SK-N-SH (cell line): ENCODE measurements at regions not wholly inside any gene's neighbourhood (a gene's known extent, or its start where the extent isn't known, plus 50 kb on each side); places are given as distances from the start of the nearest gene placed in this dataset.

Experiments used
- CTCF ChIA-PET: fragments of 300-600, 350-600 bp; formaldehyde crosslinking; extraction: SDS; loops from one replicate; lab custom pipeline; 2021; lab: Yijun Ruan, JAX
- POLR2A ChIA-PET: fragments of 350-600 bp; sonication (Branson Sonifier 250); formaldehyde crosslinking; extraction: SDS; loops from one replicate; lab custom pipeline; 2020; ENCODE audit warnings: antibody characterized with exemption, inconsistent platforms; lab: Yijun Ruan, JAX
- DNase-seq: peaks from one replicate; pipeline ENCODE4 v3.0.0; 2012
- H2AFZ ChIP-seq: fragments of 200-600 bp; sonication (generic); 2 replicates; pipeline ENCODE4 v1.8.1; 2016; ENCODE audit warnings: antibody characterized with exemption, mild to moderate bottlenecking, low read depth
- H3F3A ChIP-seq: fragments of 200-600 bp; sonication (generic); replicated peaks from 2 replicates; pipeline ENCODE3; 2016; ENCODE audit warnings: antibody characterized with exemption, mild to moderate bottlenecking; ENCODE audit not compliant: insufficient read depth
- H3K27ac ChIP-seq, 2 experiments: fragments of 200-500 bp in 1 of 2; fragments of 200-600 bp in 1 of 2; sonication (Bioruptor generic) in 1 of 2; sonication (generic), shearing (Covaris generic) in 1 of 2; 2 replicates each; pipeline versions ENCODE4 v1.5.1 to v1.6.1; 2014 to 2016; ENCODE audit warnings: low read depth in 2 of 2, inconsistent platforms in 1 of 2, low read length in 1 of 2, mild to moderate bottlenecking in 1 of 2, mixed read lengths in 1 of 2
- H3K27me3 ChIP-seq: fragments of 200-600 bp; sonication (generic), shearing (Covaris generic); 2 replicates; pipeline ENCODE4 v1.6.1; 2016; ENCODE audit warnings: mixed run types; ENCODE audit not compliant: insufficient read depth
- H3K36me3 ChIP-seq, 2 experiments: fragments of 200-500 bp in 1 of 2; fragments of 200-600 bp in 1 of 2; sonication (Bioruptor generic) in 1 of 2; sonication (generic) in 1 of 2; replicated peaks in 1 of 2; 2 replicates each; pipeline versions ENCODE3 to v1.5.1; 2014 to 2016; ENCODE audit warnings: low read length in 1 of 2, mild to moderate bottlenecking in 1 of 2; ENCODE audit not compliant: insufficient read depth in 2 of 2, control insufficient read depth in 1 of 2
- H3K4me1 ChIP-seq, 2 experiments: fragments of 200-500 bp in 1 of 2; fragments of 200-600 bp in 1 of 2; sonication (Bioruptor generic) in 1 of 2; sonication (generic), shearing (Covaris generic) in 1 of 2; 2 replicates each; pipeline versions ENCODE4 v1.5.1 to v1.6.1; 2014 to 2016; ENCODE audit warnings: low read depth in 1 of 2, low read length in 1 of 2, mixed run types in 1 of 2; ENCODE audit not compliant: insufficient read depth in 2 of 2, control insufficient read depth in 1 of 2
- H3K4me2 ChIP-seq: fragments of 200-600 bp; sonication (generic), shearing (Covaris generic); 2 replicates; pipeline ENCODE4 v1.6.1; 2017; ENCODE audit warnings: mixed run types
- H3K4me3 ChIP-seq, 2 experiments: fragments of 200-500 bp in 1 of 2; fragments of 200-600 bp in 1 of 2; sonication (Bioruptor generic) in 1 of 2; sonication (generic), shearing (Covaris generic) in 1 of 2; 2 replicates each; pipeline versions ENCODE4 v1.5.1 to v1.8.1; 2014 to 2016; ENCODE audit warnings: low read depth in 2 of 2, inconsistent platforms in 1 of 2, low read length in 1 of 2, mild to moderate bottlenecking in 1 of 2, mixed read lengths in 1 of 2, moderate library complexity in 1 of 2
- H3K79me2 ChIP-seq: fragments of 200-600 bp; sonication (generic); 2 replicates; pipeline ENCODE4 v1.8.1; 2017; ENCODE audit warnings: mild to moderate bottlenecking; ENCODE audit not compliant: insufficient read depth
- H3K9ac ChIP-seq: fragments of 200-600 bp; sonication (generic); 2 replicates; pipeline ENCODE4 v1.6.1; 2017; ENCODE audit warnings: mixed run types
- H3K9me2 ChIP-seq: fragments of 200-600 bp; sonication (generic); 2 replicates; pipeline ENCODE4 v1.6.1; 2017; ENCODE audit warnings: mixed run types
- H3K9me3 ChIP-seq: fragments of 200-600 bp; sonication (generic); 2 replicates; pipeline ENCODE4 v1.6.1; 2017; ENCODE audit warnings: mixed run types, mild to moderate bottlenecking, moderate library complexity
- H4K20me1 ChIP-seq: fragments of 200-600 bp; sonication (generic); 2 replicates; pipeline ENCODE4 v1.6.1; 2017; ENCODE audit warnings: mild to moderate bottlenecking, mixed run types; ENCODE audit not compliant: insufficient read depth
- CHD2 ChIP-seq: fragments of 150-350 bp; IDR thresholded peaks from 2 replicates; pipeline ENCODE4 v1.6.1; 2018; ENCODE audit warnings: low read length; ENCODE audit not compliant: partially characterized antibody
- ELF1 ChIP-seq: IDR thresholded peaks from 2 replicates; pipeline ENCODE4 v1.4.0; 2012
- EP300 ChIP-seq, 2 experiments: IDR thresholded peaks; 2 replicates each; pipeline versions ENCODE4 v1.4.0 to v1.6.1; 2012; ENCODE audit warnings: borderline replicate concordance in 1 of 2, low read depth in 1 of 2, low read length in 1 of 2
- GABPA ChIP-seq: IDR thresholded peaks from 2 replicates; pipeline ENCODE4 v1.4.0; 2012; ENCODE audit warnings: low read depth, mild to moderate bottlenecking
- GATA2 ChIP-seq: sonication (generic); formaldehyde crosslinking; IDR thresholded peaks from 2 replicates; pipeline ENCODE4 v1.5.0; 2020; ENCODE audit warnings: mild to moderate bottlenecking, missing genetic modification reagents
- MEF2A ChIP-seq: IDR thresholded peaks from 2 replicates; pipeline ENCODE4 v1.4.0; 2012; ENCODE audit warnings: low read depth, borderline replicate concordance
- MXI1 ChIP-seq: IDR thresholded peaks from 2 replicates; pipeline ENCODE4 v1.6.1; 2012; ENCODE audit warnings: mild to moderate bottlenecking, low read depth, low read length, improper control_type of control experiment
- NFIC ChIP-seq: IDR thresholded peaks from 2 replicates; pipeline ENCODE4 v1.4.0; 2012; ENCODE audit warnings: borderline replicate concordance
- POLR2AphosphoS5 ChIP-seq: IDR thresholded peaks from 2 replicates; pipeline ENCODE4 v1.6.1; 2012; ENCODE audit warnings: low read depth, low read length
- RCOR1 ChIP-seq: fragments of 150-350 bp; IDR thresholded peaks from 2 replicates; pipeline ENCODE4 v1.6.1; 2017; ENCODE audit warnings: antibody characterized with exemption, low read length
- RXRA ChIP-seq: IDR thresholded peaks from 2 replicates; pipeline ENCODE4 v1.4.0; 2012; ENCODE audit warnings: low read depth, mild to moderate bottlenecking, borderline replicate concordance
- SMC3 ChIP-seq: IDR thresholded peaks from 2 replicates; pipeline ENCODE4 v1.6.1; 2012; ENCODE audit warnings: low read depth, low read length, improper control_type of control experiment
- WGBS: methylation state at CpG from one replicate; pipeline ENCODE4 v1.1.6; 2017; ENCODE audit warnings: low lambda C conversion rate; 5-methylcytosine and 5-hydroxymethylcytosine counted together
- TF ChIP-seq, protein P1 (sequence below): IDR thresholded peaks from 2 replicates; pipeline ENCODE4; 2012
- TF ChIP-seq, protein P2 (sequence below): fragments of 200-600 bp; sonication (generic); IDR thresholded peaks from 2 replicates; pipeline ENCODE4 v1.6.1; 2017; ENCODE audit warnings: antibody characterized with exemption, mild to moderate bottlenecking, moderate library complexity
- TF ChIP-seq, protein P3 (sequence below): fragments of 150-350 bp; IDR thresholded peaks from 2 replicates; pipeline ENCODE4 v1.6.1; 2016; ENCODE audit warnings: mild to moderate bottlenecking, low read depth, low read length

DNA sequence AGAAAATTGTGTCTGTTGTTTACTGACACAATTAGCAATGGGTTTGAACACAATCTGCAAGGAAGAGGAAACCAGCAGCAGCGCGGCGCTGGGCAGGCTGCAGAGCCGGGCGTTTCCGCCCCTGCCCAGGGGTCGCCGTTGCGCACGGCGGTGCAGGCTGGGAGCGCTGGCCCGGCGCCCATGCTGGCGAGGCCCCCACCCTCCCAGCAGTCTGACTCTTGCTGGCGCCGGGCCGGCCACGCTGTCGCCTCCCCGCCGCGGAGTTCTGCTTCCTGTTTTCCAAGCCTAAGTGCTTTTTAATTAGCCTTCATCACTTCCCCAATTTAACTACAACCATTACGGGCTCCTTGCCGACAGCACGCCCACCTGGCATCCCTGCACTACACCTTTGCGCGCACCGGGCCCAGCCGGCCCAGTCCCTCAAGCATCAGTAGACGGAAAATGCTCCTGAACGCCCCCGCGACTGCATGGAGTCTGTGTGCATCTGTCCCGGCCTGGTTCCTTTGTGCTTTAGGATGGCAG, 212.1 kb downstream of the GXYLT1 start:
- no peak overlapping the region for H3K9ac ChIP-seq
- H3K4me3 ChIP-seq, result peak overlapping the region; percentile 40 to 60
- peaks cover 0 to 2% of the 10 kb centered on the region in 2 experiments; a peak in 3 of 4 replicates for H3K4me1 ChIP-seq
- no peaks in the 10 kb centered on the region for H3K9me2 ChIP-seq
- POLR2A ChIA-PET, result interaction anchor here (1.2 kb wide), 1 partner anchor 13 kb away, joined by 3 read pairs; no protein-coding TSS in a partner anchor
- no peaks in the 10 kb centered on the region for H3K27me3 ChIP-seq
- 41% methylated on average over 34 of the region's 35 CpGs for WGBS
- peak overlapping the region in 1 of 2 experiments; percentile 85; a peak in 2 of 4 replicates for H3K27ac ChIP-seq
- H3K36me3 ChIP-seq, result no peaks in the 10 kb centered on the region
- TF ChIP-seq SMC3 (no peak), EP300 (IDR thresholded peaks at IDR 0.05; ENCODE audit: borderline replicate concordance in 1 of 2, low read depth in 1 of 2, low read length in 1 of 2) (no peak), MXI1 (peak; percentile 19; the same call in 1 of the 2 replicates), RCOR1 (peak; percentile 43; the same call in 1 of the 2 replicates), GABPA (no peak), NFIC (peak; percentile 41)
- TF ChIP-seq, protein P1, sequence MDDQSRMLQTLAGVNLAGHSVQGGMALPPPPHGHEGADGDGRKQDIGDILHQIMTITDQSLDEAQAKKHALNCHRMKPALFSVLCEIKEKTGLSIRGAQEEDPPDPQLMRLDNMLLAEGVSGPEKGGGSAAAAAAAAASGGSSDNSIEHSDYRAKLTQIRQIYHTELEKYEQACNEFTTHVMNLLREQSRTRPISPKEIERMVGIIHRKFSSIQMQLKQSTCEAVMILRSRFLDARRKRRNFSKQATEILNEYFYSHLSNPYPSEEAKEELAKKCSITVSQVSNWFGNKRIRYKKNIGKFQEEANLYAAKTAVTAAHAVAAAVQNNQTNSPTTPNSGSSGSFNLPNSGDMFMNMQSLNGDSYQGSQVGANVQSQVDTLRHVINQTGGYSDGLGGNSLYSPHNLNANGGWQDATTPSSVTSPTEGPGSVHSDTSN, result no peak
- no peaks in the 10 kb centered on the region for H3F3A ChIP-seq
- H4K20me1 ChIP-seq, result no peaks in the 10 kb centered on the region
- peak overlapping the region; percentile 74 for H3K4me2 ChIP-seq
- H3K79me2 ChIP-seq, result no peaks in the 10 kb centered on the region
- CTCF ChIA-PET, result interaction anchor here (0.7 to 2.2 kb wide), 3 partner anchors 92 to 981 kb away, joined by 3 to 8 read pairs (median 4); no protein-coding TSS in a partner anchor
- no peaks in the 10 kb centered on the region for H3K9me3 ChIP-seq
- H2AFZ ChIP-seq, result peak overlapping the region; percentile 95
- peak; percentile 91 for DNase-seq

DNA sequence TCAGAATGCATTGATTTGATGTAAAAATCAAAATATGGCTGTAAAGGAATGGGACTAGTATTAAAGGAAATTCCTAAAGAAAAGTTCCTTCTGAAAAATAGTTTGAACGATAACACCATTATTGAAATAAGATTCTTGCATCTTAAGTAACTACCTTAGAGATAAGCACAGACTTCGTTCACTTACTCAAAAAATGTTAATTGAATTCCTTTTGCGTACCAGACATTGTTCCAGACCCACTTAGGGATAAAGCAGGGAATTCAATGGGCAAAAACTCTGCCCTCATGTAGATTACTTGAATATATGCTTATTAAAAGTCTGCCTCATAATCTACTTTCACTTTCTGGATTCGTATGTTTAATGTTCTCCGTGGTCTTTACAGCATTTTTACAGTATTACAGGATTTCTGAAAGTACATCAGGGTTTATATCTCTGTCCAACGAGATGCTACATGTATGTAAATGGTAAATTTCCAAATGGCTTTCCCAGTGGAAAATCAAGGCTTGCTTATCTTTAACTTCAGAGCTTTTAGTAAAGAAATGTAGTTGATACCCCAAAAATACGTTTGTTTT, 213.7 kb downstream of the GXYLT1 start:
- TF ChIP-seq POLR2AphosphoS5 (no peak), MXI1 (no peak), ELF1 (no peak), GATA2 (CRISPR knock-in tag) (no peak), CHD2 (no peak), MEF2A (no peak), GABPA (no peak), RXRA (no peak)
- TF ChIP-seq, protein P2, sequence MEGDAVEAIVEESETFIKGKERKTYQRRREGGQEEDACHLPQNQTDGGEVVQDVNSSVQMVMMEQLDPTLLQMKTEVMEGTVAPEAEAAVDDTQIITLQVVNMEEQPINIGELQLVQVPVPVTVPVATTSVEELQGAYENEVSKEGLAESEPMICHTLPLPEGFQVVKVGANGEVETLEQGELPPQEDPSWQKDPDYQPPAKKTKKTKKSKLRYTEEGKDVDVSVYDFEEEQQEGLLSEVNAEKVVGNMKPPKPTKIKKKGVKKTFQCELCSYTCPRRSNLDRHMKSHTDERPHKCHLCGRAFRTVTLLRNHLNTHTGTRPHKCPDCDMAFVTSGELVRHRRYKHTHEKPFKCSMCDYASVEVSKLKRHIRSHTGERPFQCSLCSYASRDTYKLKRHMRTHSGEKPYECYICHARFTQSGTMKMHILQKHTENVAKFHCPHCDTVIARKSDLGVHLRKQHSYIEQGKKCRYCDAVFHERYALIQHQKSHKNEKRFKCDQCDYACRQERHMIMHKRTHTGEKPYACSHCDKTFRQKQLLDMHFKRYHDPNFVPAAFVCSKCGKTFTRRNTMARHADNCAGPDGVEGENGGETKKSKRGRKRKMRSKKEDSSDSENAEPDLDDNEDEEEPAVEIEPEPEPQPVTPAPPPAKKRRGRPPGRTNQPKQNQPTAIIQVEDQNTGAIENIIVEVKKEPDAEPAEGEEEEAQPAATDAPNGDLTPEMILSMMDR, result no peak
- TF ChIP-seq, protein P3, sequence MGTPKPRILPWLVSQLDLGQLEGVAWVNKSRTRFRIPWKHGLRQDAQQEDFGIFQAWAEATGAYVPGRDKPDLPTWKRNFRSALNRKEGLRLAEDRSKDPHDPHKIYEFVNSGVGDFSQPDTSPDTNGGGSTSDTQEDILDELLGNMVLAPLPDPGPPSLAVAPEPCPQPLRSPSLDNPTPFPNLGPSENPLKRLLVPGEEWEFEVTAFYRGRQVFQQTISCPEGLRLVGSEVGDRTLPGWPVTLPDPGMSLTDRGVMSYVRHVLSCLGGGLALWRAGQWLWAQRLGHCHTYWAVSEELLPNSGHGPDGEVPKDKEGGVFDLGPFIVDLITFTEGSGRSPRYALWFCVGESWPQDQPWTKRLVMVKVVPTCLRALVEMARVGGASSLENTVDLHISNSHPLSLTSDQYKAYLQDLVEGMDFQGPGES, result no peak
- TF ChIP-seq, protein P1, result no peak
- Histone ChIP-seq H3F3A (no peaks in the 10 kb centered on the region), H3K79me2 (no peaks in the 10 kb centered on the region), H3K36me3 (no peaks in the 10 kb centered on the region), H4K20me1 (no peaks in the 10 kb centered on the region), H3K4me2 (no peak overlapping the region), H3K27me3 (no peaks in the 10 kb centered on the region), H2AFZ (no peak overlapping the region), H3K9me3 (no peaks in the 10 kb centered on the region), H3K9me2 (no peaks in the 10 kb centered on the region), H3K27ac (no peak overlapping the region), H3K9ac (no peak overlapping the region), H3K4me3 (no peak overlapping the region), H3K4me1 (peaks cover 0 to 2% of the 10 kb centered on the region in 2 experiments; a peak in 3 of 4 replicates)
- POLR2A ChIA-PET, result no interaction called here
- DNase-seq, result no peak
- CTCF ChIA-PET, result interaction anchor here (1.0 kb wide), 1 partner anchor 9 kb away, joined by 3 read pairs; no protein-coding TSS in a partner anchor
- 79% methylated on average over 7 of the region's 7 CpGs for WGBS
